HEK293 (cell line): ENCODE measurements at regions not wholly inside any gene's neighbourhood (a gene's known extent, or its start where the extent isn't known, plus 50 kb on each side); places are given as distances from the start of the nearest gene placed in this dataset.

Experiments
- EGR2 ChIP-seq: fragments of 450-650 bp; formaldehyde crosslinking; IDR thresholded peaks from 2 replicates; pipeline ENCODE4 v1.5.1; 2016; ENCODE audit warnings: low read depth, missing biosample characterization, missing genetic modification characterization
- RBAK ChIP-seq: fragments of 450-650 bp; formaldehyde crosslinking; IDR thresholded peaks from 2 replicates; pipeline ENCODE4 v1.5.1; 2016; ENCODE audit warnings: missing biosample characterization, missing genetic modification characterization
- ZNF585B ChIP-seq: fragments of 450-650 bp; formaldehyde crosslinking; IDR thresholded peaks from 2 replicates; pipeline ENCODE4 v1.5.1; 2016; ENCODE audit warnings: missing biosample characterization, missing genetic modification characterization
- TF ChIP-seq, protein P1 (sequence below): fragments of 450-650 bp; formaldehyde crosslinking; IDR thresholded peaks from 2 replicates; pipeline ENCODE4 v1.5.1; 2016; ENCODE audit warnings: missing biosample characterization, missing genetic modification characterization

DNA sequence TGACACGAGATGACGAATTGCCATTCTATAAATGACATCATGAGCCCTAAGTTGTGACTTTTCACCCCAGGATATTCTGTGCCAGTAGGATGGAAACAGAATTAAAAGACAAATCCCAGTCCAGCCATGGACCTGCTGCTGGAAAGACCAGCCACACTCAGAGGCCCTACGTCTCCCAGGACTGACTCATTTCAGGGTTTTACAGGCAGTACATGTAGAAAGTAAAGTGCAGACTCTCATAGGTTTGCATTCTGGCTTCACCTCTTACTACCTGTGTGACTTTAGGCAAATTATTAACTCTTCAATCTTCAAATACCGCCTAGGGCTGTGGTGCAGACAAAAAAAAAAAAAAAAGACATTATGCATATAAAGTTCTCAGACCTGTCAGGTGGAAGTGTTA is 188.8 kb downstream of the NEBL start:
- TF ChIP-seq ZNF585B (no peak), EGR2 (no peak), RBAK (no peak)
- TF ChIP-seq, protein P1, sequence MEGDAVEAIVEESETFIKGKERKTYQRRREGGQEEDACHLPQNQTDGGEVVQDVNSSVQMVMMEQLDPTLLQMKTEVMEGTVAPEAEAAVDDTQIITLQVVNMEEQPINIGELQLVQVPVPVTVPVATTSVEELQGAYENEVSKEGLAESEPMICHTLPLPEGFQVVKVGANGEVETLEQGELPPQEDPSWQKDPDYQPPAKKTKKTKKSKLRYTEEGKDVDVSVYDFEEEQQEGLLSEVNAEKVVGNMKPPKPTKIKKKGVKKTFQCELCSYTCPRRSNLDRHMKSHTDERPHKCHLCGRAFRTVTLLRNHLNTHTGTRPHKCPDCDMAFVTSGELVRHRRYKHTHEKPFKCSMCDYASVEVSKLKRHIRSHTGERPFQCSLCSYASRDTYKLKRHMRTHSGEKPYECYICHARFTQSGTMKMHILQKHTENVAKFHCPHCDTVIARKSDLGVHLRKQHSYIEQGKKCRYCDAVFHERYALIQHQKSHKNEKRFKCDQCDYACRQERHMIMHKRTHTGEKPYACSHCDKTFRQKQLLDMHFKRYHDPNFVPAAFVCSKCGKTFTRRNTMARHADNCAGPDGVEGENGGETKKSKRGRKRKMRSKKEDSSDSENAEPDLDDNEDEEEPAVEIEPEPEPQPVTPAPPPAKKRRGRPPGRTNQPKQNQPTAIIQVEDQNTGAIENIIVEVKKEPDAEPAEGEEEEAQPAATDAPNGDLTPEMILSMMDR (tag by site-specific recombination) = no peak
